HG03280 (cell line): ENCODE measurements at regions not wholly inside any gene's neighbourhood (a gene's known extent, or its start where the extent isn't known, plus 50 kb on each side); places are given as distances from the start of the nearest gene placed in this dataset.
"Not testable (repeated sequence)": the region's sequence is repeated elsewhere in the genome, so short reads cannot be mapped to it uniquely, and the experiment has no call there.

Experiments
- ATAC-seq: cut with Tn5 transposase; IDR thresholded peaks from one replicate; pipeline ENCODE4 v1.9.1; 2021; ENCODE audit warnings: mild to moderate bottlenecking, moderate library complexity; ENCODE audit not compliant: unreplicated experiment

- ATAC-seq: no peak
Observed at GRCh38 chr2:81395746-81396145, 1091.2 kb upstream of the LRRTM1 start.

DNA sequence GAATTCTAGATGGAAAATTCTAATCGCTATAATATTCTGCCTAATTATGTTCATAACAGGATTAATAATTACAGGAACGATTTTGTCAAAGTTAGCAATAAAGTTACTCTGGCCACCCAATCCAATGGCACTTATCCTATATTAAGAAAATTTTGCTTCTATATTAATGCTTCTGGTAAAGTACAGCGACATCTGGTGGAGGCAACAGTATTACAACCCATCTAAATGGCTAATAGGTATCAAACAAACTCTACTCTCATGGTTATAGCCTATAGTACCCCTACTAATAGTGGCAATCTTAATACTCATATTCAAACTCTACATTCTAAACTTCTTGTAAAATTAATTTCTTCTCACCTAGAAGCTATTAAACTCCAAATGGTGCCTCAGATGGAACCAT, 1084.7 kb upstream of the LRRTM1 start:
- ATAC-seq: no peak

DNA sequence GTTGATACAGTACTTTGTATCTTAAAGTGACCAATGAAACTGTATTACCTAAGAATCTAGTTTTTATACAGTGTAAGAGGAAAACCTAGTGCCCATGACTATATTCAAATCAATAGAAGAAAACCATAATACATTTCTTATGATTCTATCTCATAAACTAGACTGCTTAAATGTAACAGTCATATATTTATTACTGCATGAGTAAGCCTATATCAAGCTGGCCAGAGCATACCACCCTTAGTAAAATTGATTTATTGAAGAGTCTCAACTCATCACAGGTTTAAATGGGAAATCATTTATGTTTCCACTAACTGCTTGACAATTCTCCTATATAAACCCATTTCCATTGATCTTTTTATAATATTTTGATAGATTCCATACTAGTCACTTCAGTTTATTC, 1059.2 kb upstream of the LRRTM1 start:
- ATAC-seq: no peak

GRCh38 chr2:81362468-81362867, 1057.9 kb upstream of the LRRTM1 start:
- ATAC-seq: not testable (repeated sequence)

DNA sequence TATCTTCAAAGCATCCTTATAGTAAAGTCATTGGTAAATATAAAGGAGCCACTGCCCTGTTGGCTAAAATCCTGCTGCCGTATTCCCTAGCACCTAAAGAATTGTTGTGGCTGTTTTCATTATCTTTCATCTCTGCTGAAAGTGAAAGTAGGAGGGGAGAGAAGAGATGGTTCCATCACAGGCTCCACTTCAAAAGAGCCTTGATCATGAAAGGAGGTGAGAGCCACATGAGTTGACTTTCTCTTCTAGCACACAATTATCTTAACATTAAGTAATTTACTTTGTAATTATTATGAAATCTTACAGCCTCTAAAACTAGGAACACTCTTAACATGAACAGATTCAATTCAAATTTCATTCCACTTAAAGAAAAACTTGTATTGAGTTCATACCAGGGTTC, 1050.9 kb upstream of the LRRTM1 start:
- ATAC-seq: no peak

DNA sequence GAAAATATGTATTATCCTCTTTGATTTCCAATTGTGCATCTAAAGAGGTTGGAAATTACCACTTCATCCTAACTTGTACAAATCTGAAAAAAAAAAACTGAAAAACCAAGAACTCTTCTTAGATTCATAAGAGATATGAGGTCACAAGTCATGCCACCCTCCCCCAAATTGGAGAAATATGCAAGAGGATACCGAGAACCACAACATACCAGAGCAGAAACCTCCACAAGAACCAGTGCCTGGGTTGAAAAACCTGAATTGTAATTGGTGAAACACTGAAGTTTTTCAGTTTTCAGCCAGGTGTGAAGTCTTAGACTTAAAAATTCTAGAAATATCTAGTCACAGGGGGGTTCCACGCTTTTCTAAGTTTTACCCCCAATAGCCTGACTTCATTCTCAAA, 1029.5 kb upstream of the LRRTM1 start:
- ATAC-seq: no peak

DNA sequence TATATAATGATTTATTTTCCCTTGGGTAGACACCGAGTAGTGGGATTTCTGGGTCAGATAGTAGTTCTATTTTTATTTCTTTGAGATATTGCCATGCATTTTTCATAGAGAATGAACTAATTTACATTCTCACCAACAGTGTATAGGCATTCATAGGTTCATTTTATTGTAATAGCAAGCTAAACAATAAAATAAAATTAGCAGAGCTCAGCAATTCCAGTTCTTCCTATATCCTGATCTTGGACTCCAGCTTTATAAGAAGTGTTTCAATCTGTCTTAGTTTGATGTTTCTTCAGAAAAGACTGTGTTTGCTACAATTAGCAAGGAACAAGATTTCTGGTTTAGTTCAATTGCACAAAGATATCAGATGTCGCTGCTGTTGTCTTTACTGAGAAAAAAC, 1024.4 kb upstream of the LRRTM1 start:
- ATAC-seq: no peak

DNA sequence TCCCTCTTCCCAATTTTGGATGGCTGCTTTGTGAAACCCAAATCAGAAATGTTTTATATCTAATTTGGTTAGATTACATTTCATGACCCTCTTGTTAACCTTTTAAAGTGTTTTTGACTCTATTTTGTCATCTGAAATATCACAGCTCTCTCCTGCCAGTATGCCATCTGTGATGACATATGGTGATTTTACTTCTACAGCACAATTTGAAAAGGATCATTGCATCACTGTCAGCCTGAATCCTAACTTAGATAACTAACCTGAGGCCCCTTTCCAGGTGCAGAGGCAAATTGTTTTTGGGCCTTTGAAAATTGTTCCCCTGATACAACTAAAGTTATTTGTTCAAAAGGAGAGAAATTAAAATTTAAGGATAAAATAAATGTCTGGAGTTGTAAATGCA, 1023.4 kb upstream of the LRRTM1 start:
- ATAC-seq: no peak

- no peak for ATAC-seq
Observed at GRCh38 chr2:81324046-81324445, 1019.5 kb upstream of the LRRTM1 start.

DNA sequence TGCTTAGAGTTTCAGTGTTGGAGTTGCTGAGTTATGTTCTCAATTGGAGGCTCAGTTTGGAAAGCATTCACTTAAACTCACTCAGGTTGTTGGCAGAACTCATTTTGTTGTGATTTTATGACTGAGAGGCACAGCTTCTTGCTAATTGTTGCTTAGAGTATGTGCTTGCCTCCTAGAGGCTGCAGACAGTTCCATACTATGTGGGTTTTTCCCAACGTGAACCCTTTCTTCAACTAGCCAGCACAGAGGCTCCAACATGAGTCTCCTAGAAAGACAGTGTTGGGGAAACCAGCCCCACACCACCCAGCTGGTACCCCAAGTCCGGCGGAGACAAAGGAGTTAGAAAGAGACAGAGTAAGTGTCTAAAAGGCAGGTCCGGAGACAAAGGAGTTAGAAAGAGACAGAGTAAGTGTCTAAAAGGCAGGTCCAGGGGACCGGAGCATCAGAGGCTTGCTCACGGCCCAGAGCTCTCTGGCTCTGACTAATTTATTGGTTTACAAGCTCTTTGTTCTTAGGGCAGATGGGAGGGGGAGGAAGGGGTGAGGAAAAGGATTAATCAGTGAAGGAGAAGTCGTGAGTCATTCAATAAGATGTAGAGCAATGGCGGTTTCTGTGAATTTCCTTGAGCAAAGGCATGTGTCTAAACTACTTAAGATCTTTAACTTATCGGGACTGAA, 999.7 kb upstream of the LRRTM1 start:
- no peak for ATAC-seq

GRCh38 chr2:81303321-81303720, 998.8 kb upstream of the LRRTM1 start:
- no peak for ATAC-seq

GRCh38 chr2:81299841-81300240, 995.3 kb upstream of the LRRTM1 start:
- ATAC-seq: no peak

DNA sequence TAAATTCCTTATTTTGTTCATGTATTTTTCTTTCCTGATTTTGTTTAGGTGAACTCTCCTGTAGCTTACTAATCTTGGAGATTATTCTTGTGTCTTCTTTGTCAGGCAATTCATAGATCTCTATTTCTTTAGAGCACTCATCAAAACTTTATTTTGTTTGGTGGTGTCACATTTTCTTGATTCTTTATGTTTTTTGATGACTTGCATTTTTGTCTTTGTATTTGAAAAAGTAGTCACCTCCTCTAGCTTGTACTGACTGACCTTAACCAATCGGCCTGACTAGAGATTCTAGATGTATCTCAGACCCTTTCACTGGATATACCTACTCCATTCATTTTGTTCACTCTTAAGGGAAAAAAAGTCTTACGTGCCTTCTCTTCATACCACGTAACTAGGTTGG, 986.3 kb upstream of the LRRTM1 start:
- ATAC-seq: no peak

GRCh38 chr2:81283081-81283480, 978.5 kb upstream of the LRRTM1 start:
- ATAC-seq: no peak

GRCh38 chr2:81282151-81282769, 977.7 kb upstream of the LRRTM1 start:
- ATAC-seq: no peak

DNA sequence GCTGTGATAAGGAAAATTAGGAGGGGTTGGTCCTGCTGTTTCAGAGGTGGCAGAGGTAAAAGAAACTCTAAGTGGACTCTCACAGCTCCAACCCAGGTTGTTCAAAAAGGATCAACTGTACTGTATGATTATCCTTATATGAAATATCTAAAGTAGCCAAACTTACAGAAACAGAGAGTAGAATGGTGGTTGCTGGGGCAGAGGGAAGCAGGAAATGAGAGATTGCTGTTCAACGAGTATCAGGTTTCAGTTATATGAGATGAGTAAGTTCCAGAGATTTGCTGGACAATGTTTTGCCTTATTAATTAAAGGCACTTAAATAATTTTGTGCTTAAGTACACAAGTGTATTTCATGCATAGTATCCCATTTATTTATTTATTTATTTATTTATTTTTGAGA, 972.0 kb upstream of the LRRTM1 start:
- ATAC-seq: no peak

DNA sequence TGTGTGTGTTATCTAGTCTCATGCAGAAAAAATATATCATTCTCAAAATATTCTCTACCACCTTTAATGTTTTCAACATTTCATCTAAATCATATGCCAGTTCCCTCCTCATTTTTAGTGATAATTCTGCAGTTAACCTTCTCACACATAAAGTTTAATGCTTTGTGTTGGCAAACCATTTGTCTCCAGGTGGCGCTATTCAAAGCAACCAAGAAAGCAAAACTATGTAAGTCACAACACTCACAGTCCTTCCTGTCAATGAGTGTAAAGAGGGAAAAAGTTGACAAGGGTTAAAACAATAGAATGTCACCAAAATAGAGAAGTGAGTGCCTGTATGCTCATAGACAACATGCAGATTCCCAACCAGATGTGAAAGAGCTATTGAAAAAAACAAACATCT, 961.6 kb upstream of the LRRTM1 start:
- no peak for ATAC-seq

DNA sequence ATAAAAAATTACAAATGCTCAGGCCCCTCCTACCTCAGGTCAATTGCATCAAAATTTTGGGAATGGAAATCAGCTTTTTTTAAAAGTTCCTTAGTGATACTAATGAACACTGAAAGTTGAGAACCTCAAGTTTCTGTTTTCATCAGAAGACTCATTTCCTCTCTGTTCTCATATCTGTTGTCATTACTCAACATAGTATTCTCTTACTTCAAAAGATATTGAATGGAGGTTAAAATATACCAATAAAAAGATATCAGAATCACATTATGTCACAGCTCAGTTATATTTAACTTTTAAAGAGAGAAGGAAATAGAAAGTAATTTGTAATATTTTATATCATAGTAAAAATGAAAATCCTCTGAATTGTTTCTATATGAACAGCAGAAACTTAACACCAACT, 959.4 kb upstream of the LRRTM1 start:
- ATAC-seq: no peak

- no peak for ATAC-seq
Observed at GRCh38 chr2:81260320-81260719, 955.8 kb upstream of the LRRTM1 start.

- no peak for ATAC-seq
Observed at GRCh38 chr2:81250270-81250669, 945.7 kb upstream of the LRRTM1 start.

- ATAC-seq: no peak
Observed at GRCh38 chr2:81249152-81249551, 944.6 kb upstream of the LRRTM1 start.

- ATAC-seq: no peak
Observed at GRCh38 chr2:81247648-81248047, 943.1 kb upstream of the LRRTM1 start.

DNA sequence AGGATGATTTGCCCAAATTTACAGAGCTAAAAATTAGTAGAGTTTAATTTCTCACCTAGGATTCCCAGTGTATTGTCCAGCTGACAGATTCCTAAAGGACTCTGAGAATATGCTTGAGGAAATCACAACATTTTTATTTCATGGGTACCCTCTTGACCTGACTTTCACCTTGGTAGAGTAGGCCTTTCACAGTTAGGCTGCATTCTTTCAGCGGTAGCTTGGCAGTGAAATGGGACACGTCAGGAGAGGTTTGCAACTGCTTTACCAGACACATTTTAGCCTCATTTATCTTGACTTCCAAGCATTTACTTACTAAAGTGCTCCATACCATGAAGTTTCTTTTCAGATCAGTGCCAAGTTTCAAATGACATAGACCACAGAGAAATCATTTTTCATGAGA, 937.9 kb upstream of the LRRTM1 start:
- ATAC-seq: no peak
